Ovary (tissue), 3 donors: ENCODE measurements at regions not wholly inside any gene's neighbourhood (a gene's known extent, or its start where the extent isn't known, plus 50 kb on each side); places are given as distances from the start of the nearest gene placed in this dataset.

Experiments used
- CTCF ChIP-seq, 3 donors: fragments of 450-650 bp in 2 of 3; fragments of 200-600 bp in 1 of 3; IDR thresholded peaks; one replicate each; pipeline versions ENCODE4 v1.5.1 to v1.8.0; 2016 to 2022; ENCODE audit warnings: antibody characterized with exemption in 3 of 3, mild to moderate bottlenecking in 1 of 3
- EP300 ChIP-seq: sonication (generic); formaldehyde crosslinking; IDR thresholded peaks from one replicate; pipeline ENCODE4 v1.6.1; 2017; ENCODE audit warnings: antibody characterized with exemption
- POLR2A ChIP-seq: fragments of 450-650 bp; IDR thresholded peaks from one replicate; pipeline ENCODE4 v1.6.1; 2017; ENCODE audit warnings: antibody characterized with exemption, mild to moderate bottlenecking, moderate library complexity
- donor health status: DM: no; HTN: no; CAD: no.

GRCh38 chr4:141933978-141934377 lies 297.6 kb downstream of the IL15 start:
- TF ChIP-seq CTCF (IDR thresholded peaks at IDR 0.05) (no peak), POLR2A (no peak), EP300 (no peak)
